HG03439 (cell line): ENCODE measurements at regions not wholly inside any gene's neighbourhood (a gene's known extent, or its start where the extent isn't known, plus 50 kb on each side); places are given as distances from the start of the nearest gene placed in this dataset.
"Not testable (repeated sequence)": the region's sequence is repeated elsewhere in the genome, so short reads cannot be mapped to it uniquely, and the experiment has no call there.

ENCODE experiments used
- ATAC-seq: cut with Tn5 transposase; IDR thresholded peaks from one replicate; pipeline ENCODE4 v1.9.1; 2021; ENCODE audit warnings: mild to moderate bottlenecking, moderate library complexity; ENCODE audit not compliant: unreplicated experiment

DNA sequence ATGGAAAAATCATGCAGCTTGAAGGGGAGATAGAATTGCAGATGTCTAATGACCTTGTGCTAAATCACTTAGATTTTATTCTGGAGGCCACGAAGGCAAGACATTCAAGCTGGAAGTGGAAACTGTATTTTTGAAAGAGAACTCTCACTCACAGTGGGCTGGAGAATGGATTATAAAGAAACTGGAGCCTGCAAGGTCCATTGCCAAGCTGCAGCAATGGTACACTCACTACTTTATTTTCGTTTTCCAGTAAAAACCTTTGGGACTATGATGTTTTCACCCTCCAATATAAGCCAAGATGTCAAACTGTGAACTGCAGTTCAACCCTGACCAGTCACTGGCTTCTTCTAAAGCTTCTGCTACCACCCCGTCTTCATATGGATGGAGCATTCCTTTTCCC lies 62.0 kb downstream of the SKIDA1 start:
- no peak for ATAC-seq

GRCh38 chr10:21458126-21458871 lies 67.2 kb downstream of the SKIDA1 start:
- ATAC-seq: no peak

DNA sequence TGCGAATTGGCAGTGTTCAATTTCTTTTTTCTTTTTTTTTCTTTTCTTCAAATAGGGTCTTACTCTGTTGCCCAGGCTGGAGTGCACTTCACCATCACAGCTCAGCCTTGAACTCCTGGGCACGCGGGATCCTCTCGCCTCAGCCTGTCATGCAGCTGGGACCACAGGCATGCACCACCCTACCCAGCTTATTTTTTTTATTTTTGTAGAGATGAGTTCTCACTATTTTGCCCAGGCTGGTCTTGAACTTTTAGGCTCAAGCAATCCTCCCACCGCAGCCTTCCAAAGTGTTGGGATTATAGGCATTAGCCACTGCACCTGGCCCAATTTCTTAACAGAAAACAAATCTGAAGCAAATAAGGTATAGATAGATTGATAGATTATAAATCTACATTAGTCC lies 69.3 kb downstream of the SKIDA1 start:
- ATAC-seq: no peak

DNA sequence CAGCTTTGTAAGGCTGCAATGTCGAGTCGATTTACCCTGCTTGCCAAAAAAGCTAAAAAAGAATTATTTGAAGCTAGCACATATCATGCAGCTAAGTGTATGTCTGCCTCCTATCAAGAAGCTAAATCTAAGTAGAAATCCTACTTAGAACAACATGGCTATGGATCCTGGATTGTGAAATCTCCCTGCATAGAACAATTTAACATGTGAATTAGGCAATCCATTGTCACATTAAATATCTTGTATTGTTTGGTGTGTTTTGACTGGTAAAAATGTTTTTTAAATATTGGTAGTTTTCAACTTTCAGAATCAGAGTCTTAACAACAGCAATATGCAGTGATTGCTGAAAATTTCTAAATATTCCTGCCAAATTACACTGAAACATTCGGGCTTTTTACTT lies 73.3 kb downstream of the SKIDA1 start:
- no peak for ATAC-seq

DNA sequence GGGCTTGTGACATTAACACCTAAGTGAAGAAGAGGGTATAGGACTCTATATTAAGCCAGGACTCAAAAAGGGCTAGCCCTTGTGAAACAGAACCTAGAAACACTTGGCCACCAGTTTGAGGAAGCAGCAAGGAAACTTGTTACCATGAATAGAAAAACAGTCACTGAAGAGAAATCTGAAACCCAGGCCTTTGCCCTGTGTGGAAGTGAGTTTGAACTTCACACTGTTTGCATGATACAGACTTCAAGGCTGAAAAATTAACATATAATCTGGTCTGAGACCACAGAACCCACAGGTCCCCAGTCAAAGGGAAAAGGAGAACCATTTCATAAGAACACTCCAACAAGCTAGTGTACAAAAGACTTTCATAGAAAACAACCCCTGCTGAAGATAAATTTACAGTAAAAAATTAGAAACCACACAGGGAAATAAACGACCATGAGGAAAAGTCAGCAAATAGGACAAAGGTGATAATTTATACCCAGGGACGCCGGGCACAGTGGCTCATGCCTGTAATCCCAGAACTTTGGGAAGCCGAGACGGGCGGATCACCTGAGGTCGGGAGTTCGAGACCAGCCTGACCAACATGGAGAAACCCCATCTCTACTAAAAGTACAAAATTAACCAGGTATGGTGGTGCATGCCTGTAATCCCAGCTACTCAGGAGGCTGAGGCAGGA lies 76.1 kb downstream of the SKIDA1 start:
- no peak for ATAC-seq

DNA sequence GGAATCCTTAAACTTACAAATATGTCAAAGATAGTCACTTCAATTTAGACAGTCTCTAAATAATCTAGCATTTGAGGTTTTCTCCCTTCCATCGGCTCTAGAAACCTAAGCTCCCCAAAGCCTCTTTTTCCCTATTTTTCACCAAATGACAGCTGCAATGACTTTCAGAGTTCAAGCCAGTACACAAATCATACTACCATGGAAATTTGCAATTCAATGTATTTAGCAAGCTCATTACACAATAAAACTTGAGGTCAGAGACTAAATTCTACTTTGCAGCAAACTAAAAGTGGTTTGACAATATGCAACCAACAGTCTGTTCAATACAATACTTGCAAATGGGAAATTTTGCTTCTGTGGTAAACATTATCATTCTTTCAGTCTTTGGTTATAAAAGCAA lies 80.3 kb downstream of the SKIDA1 start:
- ATAC-seq: no peak

DNA sequence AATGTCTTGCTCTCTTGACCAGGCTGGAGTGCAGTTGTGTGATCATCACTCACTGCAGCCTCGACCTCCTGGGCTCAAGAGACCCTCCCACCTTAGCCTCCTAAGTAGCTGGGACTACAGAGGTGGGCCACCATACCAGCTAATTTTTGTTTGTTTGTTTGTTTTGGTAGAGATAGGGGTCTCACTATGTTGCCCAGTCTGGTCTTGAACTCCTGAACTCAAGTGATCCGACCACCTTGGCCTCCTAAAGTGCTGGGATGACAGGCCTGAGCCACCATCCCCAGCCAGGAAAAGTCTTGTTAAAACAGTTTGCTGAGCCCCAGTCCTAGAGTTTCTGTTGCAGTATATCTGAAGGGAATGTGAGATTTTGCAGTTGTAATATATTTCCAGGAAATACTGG lies 83.9 kb downstream of the SKIDA1 start:
- ATAC-seq: no peak

GRCh38 chr10:21438914-21439313 lies 86.6 kb downstream of the SKIDA1 start:
- not testable (repeated sequence) for ATAC-seq

DNA sequence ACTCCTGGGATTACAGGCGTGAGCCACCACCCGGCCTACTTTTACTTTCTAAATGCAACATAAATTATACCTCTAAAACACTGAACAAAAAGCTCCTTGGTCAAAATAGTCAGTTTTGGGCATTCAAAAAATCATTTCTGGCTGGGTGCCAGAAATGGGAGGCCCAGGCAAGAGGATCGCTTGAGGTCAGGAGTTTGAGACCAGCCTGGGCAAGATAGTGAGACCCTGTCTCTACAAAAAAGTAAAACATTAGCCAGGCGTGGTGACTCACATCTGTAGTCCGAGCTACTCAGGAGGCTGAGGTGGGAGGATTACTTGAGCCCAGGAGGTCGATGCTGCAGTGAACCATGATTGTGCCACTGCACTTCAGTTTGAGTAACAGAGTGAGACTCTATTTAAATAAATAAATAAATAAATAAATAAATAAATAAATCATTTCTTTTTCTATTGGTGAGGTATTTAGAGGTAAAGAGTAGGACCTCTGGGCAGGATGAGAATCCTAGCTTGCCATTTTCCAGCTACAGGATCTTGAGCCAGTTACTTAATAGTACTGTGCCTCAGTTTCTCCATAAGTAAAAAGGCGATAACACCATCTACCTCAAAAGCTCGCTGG lies 87.6 kb downstream of the SKIDA1 start:
- no peak for ATAC-seq

DNA sequence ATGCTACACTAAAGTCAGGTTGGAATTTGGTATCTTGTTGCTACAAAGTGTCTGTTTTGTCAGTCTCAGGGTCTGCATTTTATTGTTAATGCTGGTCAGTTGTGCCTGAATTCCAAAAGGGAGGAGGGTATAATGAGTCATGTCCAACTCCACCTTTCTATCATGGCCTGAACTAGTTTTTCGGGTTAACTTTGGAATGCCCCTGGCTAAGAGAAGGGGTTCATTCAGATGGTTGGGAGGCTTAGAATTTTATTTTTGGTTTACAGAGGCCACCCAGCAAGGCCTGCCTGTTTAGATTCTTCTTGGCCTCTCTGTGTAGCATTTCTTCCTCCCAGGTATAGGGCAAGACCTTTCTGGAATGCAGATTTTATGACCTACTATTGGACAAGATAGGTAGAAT lies 93.2 kb downstream of the SKIDA1 start:
- ATAC-seq: no peak

DNA sequence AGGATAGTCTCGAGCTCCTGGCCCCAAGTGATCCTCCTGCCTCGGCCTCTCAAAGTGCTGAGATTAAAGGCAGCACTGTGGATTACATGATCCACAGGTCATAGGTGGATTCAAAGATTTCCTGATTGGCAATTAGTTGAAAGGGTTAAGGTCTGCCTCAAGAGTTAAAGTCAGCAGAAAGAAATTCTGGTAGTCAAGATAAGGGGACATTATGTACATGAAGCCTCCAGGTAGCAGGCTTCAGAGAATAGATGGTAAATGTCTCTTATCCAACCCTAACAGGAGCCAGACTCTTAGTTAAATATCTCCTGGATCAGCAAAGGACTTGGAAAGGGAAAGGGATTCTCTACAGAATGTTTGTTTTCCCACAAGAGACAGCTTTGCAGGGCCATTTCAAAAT lies 93.7 kb downstream of the SKIDA1 start:
- no peak for ATAC-seq

- peak; percentile 74 for ATAC-seq
Measured at GRCh38 chr10:21427804-21428481, 97.5 kb downstream of the SKIDA1 start.

GRCh38 chr10:21424459-21424861 lies 101.0 kb downstream of the SKIDA1 start:
- ATAC-seq: no peak

DNA sequence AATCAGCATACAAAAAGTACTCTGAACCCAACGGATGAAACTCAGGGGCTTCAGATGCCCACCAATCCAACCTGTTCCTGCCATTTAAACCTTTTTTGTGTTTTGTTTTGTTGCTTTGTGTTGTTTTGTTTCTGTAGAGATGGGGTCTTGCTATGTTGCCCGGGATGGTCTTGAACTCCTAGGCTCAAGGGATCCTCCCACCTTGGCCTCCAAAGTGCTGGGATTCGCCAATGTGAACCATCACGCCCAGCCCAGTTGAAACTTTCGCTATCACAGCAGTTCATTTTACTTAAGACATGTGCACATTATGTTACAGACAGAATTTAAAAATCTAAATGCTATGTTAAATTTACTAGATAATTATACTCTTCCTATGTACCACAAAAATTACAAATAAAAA lies 101.6 kb downstream of the SKIDA1 start:
- no peak for ATAC-seq

DNA sequence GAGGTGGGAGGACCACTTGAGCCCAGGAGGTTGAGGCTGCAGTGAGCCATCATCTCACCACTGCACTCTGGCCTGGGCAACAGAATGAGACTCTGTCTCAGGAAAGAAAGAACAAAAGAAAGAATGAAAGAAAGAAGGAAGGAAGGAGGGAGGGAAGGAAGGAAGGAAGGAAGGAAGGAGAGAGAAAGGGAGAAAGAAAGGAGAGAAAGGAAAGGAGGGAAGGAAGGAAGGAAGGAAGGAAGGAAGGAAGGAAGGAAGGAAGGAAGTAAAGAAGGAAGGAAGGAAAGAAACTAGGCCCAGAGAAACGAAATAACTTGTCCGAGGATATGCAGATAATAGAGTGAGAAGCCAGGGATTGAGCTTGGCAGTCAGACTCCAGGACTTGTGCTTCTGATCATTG lies 102.1 kb downstream of the SKIDA1 start:
- ATAC-seq: no peak

DNA sequence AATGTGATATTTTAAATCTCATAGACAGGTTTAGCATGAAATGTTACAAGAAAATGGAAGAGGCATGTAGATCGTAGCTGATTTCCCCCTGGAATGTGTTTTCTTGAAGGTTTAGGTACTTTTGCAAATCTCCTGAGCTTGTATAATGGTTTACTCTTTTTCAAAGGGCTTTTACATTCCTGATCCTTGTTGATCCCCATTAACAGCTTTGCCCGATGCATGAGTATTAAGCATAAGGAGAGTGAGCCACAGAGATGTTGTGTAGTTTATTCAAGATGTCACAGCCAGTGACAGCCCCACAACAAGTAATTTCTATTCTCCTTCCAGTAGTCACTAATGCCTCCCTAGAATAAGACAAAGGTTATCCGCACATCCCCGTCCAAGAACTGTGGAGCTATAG lies 103.7 kb downstream of the SKIDA1 start:
- no peak for ATAC-seq

DNA sequence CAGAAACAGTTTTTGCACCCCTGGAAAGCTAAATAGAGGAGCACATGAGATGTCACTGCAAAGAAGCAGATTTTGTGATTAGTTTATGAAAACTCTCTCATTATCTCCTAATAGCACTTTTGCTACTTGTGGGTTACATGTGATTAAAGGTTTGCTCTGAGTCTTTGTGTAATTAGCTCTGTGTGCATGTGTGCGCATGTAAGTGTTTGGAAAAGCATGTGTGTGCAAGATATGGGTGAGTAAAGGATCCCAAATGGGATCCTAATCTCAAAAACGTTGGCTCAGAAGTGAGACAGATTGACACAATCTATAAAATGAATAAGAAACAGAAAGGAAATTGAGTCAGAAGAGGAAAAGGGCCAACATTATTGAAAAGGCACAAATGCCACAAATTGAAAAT lies 104.5 kb downstream of the SKIDA1 start:
- no peak for ATAC-seq

GRCh38 chr10:21418981-21419576 lies 106.4 kb downstream of the SKIDA1 start:
- ATAC-seq: not testable (repeated sequence)

GRCh38 chr10:21417172-21417712 lies 108.2 kb downstream of the SKIDA1 start:
- no peak for ATAC-seq

DNA sequence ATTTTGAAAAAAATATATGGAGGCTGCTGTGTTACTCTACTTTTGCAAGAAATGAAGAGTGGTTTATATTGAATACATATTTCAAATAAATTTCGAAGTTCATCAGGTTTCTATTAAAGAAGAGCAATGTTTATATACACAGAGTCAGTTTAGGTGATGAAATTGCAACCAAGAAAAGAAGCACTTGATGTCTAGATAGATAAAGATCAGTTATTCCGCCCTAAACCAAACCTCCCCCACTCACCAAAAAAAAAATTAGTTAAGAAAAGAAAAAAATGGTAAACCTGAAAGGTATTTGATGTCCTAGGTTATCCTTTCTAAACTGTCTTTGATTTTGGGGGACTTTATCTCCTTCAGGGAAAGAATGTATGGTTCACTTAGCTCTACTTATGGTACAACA lies 111.8 kb downstream of the SKIDA1 start:
- no peak for ATAC-seq

DNA sequence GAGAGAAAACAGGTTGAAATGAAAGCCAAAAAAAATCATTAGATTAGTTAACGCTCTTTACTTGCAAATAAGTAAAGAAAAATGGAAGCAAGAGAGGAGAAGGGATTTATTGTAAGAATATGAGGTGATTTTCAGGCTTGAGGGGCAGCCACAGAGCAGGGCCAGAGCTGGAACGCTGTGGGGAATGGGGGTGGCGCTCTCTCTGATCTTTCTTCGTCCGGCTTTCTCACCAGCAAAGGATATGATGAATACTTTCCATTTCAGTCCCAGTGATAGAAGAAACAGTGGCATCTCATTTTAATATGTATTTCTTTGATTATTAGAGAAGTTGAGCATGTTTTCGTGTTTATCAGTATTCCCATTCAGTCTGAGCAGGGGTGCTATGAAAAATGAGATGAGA lies 112.2 kb downstream of the SKIDA1 start:
- ATAC-seq: no peak
